ENCODE measurements at regions not wholly inside any gene's neighbourhood (a gene's known extent, or its start where the extent isn't known, plus 50 kb on each side); places are given as distances from the start of the nearest gene placed in this dataset.

DNA sequence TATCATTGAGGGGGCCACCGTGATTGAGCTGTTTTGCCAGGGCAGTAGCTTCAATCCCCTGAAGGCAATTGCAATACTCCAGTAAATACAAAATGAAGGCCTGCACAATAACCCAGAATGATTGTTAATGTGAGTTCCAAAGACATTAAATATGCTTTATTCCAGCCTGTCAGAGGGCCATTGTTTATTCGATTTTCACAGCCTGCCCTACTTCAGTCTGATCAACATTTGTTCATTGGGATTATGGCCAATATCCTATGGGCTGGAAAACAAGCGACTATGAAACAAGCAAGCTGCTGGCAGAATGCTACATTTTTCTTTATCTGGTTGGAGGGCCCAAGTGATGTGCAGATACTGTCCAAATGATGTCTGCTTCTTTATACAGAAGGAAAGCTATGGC lies 543.1 kb downstream of the TLE1 start:
- no peak overlapping the region for H3K9ac ChIP-seq (replicated peaks in 1 of 4; ENCODE audit: extremely low read depth in 1 of 4, low read depth in 3 of 4, low read length in 3 of 4)
- H3K79me2 ChIP-seq (ENCODE audit: control insufficient read depth in 1 of 2, insufficient read depth in 2 of 2, low read length in 2 of 2): no peaks in the 10 kb centered on the region
- no peak overlapping the region for H4K8ac ChIP-seq (ENCODE audit: extremely low read depth, insufficient read depth, low read length)
- H2BK5ac ChIP-seq (ENCODE audit: low read depth, low read length): no peak overlapping the region
- no peak overlapping the region for H4K5ac ChIP-seq (ENCODE audit: insufficient read length, low read depth, low read length)
- no peak overlapping the region for H3K4me2 ChIP-seq (ENCODE audit: insufficient read depth in 1 of 2, low read depth in 2 of 2, low read length in 2 of 2)
- H3K18ac ChIP-seq (ENCODE audit: extremely low read depth, low read length): no peak overlapping the region
- FAIRE-seq (no peak), DNase-seq (ENCODE audit: low read depth in 1 of 2, low spot score in 2 of 2) (no peak)
- ChIA-PET POLR2A (ENCODE audit: partially characterized antibody) (no interaction called here), CTCF (ENCODE audit: partially characterized antibody) (no interaction called here)
- no peak overlapping the region for H3K27ac ChIP-seq (ENCODE audit: low read depth, low read length)
- H3K23ac ChIP-seq (ENCODE audit: insufficient read length): no peak overlapping the region
- H3K56ac ChIP-seq (replicated peaks; ENCODE audit: insufficient read length, low read depth, low read length): no peak overlapping the region
- H3K79me1 ChIP-seq (ENCODE audit: low read depth, low read length): no peaks in the 10 kb centered on the region
- H2BK20ac ChIP-seq (ENCODE audit: low read length): no peak overlapping the region
- no peaks in the 10 kb centered on the region for H4K20me1 ChIP-seq (replicated peaks in 1 of 2; ENCODE audit: control insufficient read depth in 1 of 2, insufficient read depth in 2 of 2, low read length in 2 of 2)
- H3K14ac ChIP-seq (ENCODE audit: insufficient read length): no peak overlapping the region
- H3K4me3 ChIP-seq (ENCODE audit: extremely low read depth in 1 of 4, insufficient read depth in 2 of 4, low read depth in 3 of 4, low read length in 4 of 4): no peak overlapping the region
- H2AFZ ChIP-seq (ENCODE audit: low read length): no peak overlapping the region
- H4K91ac ChIP-seq (replicated peaks; ENCODE audit: insufficient read length, low read length): no peak overlapping the region
- TF ChIP-seq, protein P1, sequence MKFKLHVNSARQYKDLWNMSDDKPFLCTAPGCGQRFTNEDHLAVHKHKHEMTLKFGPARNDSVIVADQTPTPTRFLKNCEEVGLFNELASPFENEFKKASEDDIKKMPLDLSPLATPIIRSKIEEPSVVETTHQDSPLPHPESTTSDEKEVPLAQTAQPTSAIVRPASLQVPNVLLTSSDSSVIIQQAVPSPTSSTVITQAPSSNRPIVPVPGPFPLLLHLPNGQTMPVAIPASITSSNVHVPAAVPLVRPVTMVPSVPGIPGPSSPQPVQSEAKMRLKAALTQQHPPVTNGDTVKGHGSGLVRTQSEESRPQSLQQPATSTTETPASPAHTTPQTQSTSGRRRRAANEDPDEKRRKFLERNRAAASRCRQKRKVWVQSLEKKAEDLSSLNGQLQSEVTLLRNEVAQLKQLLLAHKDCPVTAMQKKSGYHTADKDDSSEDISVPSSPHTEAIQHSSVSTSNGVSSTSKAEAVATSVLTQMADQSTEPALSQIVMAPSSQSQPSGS (IDR thresholded peaks at IDR 0.05; ENCODE audit: low read length): no peak
- no peak for TF ChIP-seq BACH1 (IDR thresholded peaks at IDR 0.05; ENCODE audit: low read length)
- no peak for TF ChIP-seq CBX8 (IDR thresholded peaks at IDR 0.05; ENCODE audit: borderline replicate concordance, low read depth, low read length)
- no peak for TF ChIP-seq JUN (IDR thresholded peaks at IDR 0.05; ENCODE audit: low read depth, low read length)
- TF ChIP-seq TCF12 (IDR thresholded peaks at IDR 0.05; ENCODE audit: low read depth, low read length): no peak
- TF ChIP-seq CTBP2 (IDR thresholded peaks at IDR 0.05; ENCODE audit: borderline replicate concordance, insufficient read depth, insufficient read length, low read length): no peak
- TF ChIP-seq MAFK (IDR thresholded peaks at IDR 0.05; ENCODE audit: low read depth, low read length): no peak
- no peak for TF ChIP-seq BRCA1 (IDR thresholded peaks at IDR 0.05; ENCODE audit: low read depth, low read length)
- no peak for TF ChIP-seq KDM1A (IDR thresholded peaks at IDR 0.05; ENCODE audit: borderline replicate concordance, low read length)
- no peak for TF ChIP-seq RNF2 (IDR thresholded peaks at IDR 0.05; ENCODE audit: borderline replicate concordance, low read depth, low read length, missing control alignments, poor library complexity, severe bottlenecking)
- TF ChIP-seq KDM4A (IDR thresholded peaks at IDR 0.05; ENCODE audit: low read depth, low read length, severe bottlenecking): no peak
- no peak for TF ChIP-seq RXRA (IDR thresholded peaks at IDR 0.05; ENCODE audit: insufficient read depth, low read depth, low read length)
- H2BK15ac ChIP-seq (ENCODE audit: low read length): no peak overlapping the region
- no peaks in the 10 kb centered on the region for H3K27me3 ChIP-seq (replicated peaks in 1 of 4; ENCODE audit: control insufficient read depth in 3 of 4, extremely low read depth in 1 of 4, insufficient read depth in 3 of 4, low read length in 3 of 4)
- no peaks in the 10 kb centered on the region for H3K4me1 ChIP-seq (replicated peaks in 1 of 4; ENCODE audit: control insufficient read depth in 3 of 4, insufficient read depth in 4 of 4, low read length in 3 of 4)
- no peak overlapping the region for H2BK12ac ChIP-seq (ENCODE audit: low read depth, low read length)
- no peak overlapping the region for H2AK5ac ChIP-seq (ENCODE audit: low read depth, low read length)
- no peaks in the 10 kb centered on the region for H3K23me2 ChIP-seq (ENCODE audit: low read depth, low read length)
- H3K36me3 ChIP-seq (ENCODE audit: control insufficient read depth in 2 of 4, insufficient read depth in 4 of 4, low read length in 3 of 4): no peaks in the 10 kb centered on the region
- H2BK120ac ChIP-seq (replicated peaks; ENCODE audit: low read depth, low read length): no peak overlapping the region
- no peaks in the 10 kb centered on the region; a peak in 1 of 4 replicates for H3K9me3 ChIP-seq (ENCODE audit: insufficient read depth in 2 of 2, low read depth in 1 of 2, low read length in 1 of 2)
- H3K4ac ChIP-seq (replicated peaks; ENCODE audit: insufficient read length, low read depth, low read length): no peak overlapping the region
- 93% methylated on average over 3 of the region's 3 CpGs; no CpG with 5 or more reads in 1 of the 2 experiments for WGBS, 2 experiments (ENCODE audit: extremely low coverage in 1 of 2, insufficient coverage in 1 of 2, insufficient read length in 1 of 2, insufficient replicate concordance in 2 of 2, low coverage in 1 of 2, low lambda C conversion rate in 2 of 2, missing lambda C conversion rate in 1 of 2)
